ENCODE measurements at regions not wholly inside any gene's neighbourhood (a gene's known extent, or its start where the extent isn't known, plus 50 kb on each side); places are given as distances from the start of the nearest gene placed in this dataset.

DNA sequence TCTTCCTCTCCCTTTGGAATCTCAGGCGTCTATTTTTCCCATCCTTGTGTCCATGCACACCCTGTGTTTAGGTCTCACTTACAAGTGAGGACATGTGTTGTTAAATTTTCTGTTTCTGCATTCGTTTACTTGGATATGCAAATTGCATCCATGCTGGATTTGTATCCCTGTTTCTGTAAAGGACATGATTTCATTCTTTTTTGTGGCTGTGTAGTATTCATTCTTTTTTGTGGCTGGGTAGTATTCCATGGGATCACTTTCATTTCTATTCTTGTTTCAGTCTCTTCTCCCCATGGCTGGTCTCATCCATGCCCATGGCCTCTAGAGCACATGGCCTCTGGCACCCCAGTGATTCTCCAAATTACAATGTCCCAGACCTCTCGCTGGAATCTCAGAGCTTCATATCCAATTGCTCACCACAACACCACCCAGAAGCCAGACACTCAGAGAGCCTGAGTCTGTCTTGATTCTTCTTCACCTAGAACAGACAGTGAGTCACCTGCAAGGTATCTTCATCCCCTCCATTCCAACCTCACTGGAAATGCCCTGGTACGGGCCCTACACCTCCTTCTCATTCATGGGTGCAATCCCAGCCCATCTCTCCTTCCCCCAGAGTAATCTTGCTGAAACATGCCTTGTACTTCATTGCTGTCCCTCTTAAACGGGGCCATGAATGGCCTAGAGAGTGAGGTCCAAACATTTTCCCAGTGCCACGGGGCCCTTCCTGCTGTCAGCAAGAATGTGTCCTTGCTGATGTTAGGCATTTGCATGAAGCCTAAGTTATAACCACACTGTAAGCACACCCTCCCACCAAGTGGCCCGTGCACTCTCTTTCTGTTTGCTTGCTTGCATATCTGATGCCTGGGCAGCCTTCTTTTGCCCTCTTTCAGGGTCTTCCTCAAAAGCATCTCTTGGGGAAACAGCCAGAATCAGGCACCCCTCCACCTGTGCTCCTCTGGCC lies 476.2 kb upstream of the TSHZ3 start:
- no peaks in the 10 kb centered on the region for H3K9me3 ChIP-seq
- H3K36me3 ChIP-seq, result no peaks in the 10 kb centered on the region
- no peak overlapping the region for H3K4me3 ChIP-seq
- no peaks in the 10 kb centered on the region for H3K27me3 ChIP-seq
- TF ChIP-seq CTCF (IDR thresholded peaks at IDR 0.05), result no peak
- intact Hi-C loops (cut with DNase I), result no loop called here
- no peaks in the 10 kb centered on the region for H3K4me1 ChIP-seq
- H3K9ac ChIP-seq (ENCODE audit: low read depth in 2 of 2, low read length in 2 of 2), result no peak overlapping the region
- DNase-seq, result no peak
- H3K27ac ChIP-seq, result no peak overlapping the region

DNA sequence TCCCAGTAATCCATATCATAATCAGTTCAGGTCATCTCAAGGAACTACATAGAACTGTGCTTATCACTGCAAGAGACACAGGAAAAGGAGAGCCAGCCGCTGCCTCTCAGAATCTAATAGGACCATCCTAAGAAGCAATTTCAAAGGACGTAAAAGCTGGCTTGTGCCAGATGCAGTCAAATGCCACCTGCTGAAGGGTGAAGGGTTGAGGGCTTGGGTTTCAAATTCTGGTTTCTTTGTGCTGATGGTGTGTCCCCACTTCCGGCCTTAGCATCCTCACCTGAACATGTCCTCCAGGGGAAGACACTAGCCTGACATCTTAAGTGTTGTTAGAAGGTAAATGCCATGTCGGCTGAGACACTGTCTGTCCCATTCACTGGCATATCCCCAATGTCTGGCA lies 477.1 kb upstream of the TSHZ3 start:
- TF ChIP-seq CTCF (IDR thresholded peaks at IDR 0.05), result no peak
- Histone ChIP-seq H3K9me3 (no peaks in the 10 kb centered on the region), H3K4me1 (no peaks in the 10 kb centered on the region), H3K36me3 (no peaks in the 10 kb centered on the region), H3K9ac (ENCODE audit: low read depth in 2 of 2, low read length in 2 of 2) (no peak overlapping the region), H3K4me3 (no peak overlapping the region), H3K27ac (no peak overlapping the region), H3K27me3 (no peaks in the 10 kb centered on the region)
- no peak for DNase-seq
- intact Hi-C loops (cut with DNase I), result no loop called here

DNA sequence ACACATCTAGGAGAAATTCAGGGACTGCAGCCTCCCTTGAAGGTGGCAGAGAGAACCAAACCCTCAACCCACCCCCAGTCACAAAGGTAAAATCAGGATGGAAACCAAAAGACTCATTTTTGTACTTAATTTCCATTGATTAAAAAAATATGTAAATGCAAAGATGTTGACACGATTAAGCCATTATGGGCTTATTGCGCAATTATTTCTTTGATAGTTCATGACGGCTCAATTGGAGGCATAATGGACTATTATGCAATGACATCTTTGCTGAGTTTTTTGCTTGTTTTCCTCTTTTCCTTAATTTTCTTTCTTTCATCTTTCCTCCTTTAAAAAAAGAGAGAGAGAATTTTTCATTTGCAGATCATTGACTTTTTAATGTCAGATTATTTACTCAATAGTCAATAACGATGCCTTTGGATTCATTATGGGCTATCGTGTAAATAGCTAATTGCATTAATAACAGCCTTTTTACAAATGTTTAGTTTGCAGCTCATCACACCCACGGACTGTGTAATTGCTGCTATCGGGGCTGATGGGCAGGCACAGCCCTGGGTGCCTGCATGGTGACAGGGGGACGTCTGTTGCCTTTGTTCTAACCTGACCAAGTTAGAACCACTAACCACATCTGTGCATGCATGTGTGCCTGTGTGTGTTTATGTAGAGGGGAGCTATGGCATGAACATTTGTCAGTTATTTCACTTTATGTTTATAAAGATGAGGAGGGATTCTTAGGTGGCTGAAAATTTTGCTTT lies 482.4 kb upstream of the TSHZ3 start:
- DNase-seq, result no peak
- intact Hi-C loops (cut with DNase I), result no loop called here
- H3K9ac ChIP-seq (ENCODE audit: low read depth in 2 of 2, low read length in 2 of 2), result no peak overlapping the region

GRCh38 chr19:31832176-31832548 lies 482.9 kb upstream of the TSHZ3 start:
- Histone ChIP-seq H3K36me3 (no peaks in the 10 kb centered on the region), H3K4me1 (no peaks in the 10 kb centered on the region), H3K27ac (no peak overlapping the region), H3K9ac (ENCODE audit: low read depth in 2 of 2, low read length in 2 of 2) (no peak overlapping the region), H3K27me3 (no peaks in the 10 kb centered on the region), H3K9me3 (no peaks in the 10 kb centered on the region), H3K4me3 (no peak overlapping the region)
- intact Hi-C loops (cut with DNase I), result no loop called here
- no peak for TF ChIP-seq CTCF (IDR thresholded peaks at IDR 0.05)
- DNase-seq, result no peak

More for the DNA sequence above, 482.4 kb upstream of the TSHZ3 start:
- Histone ChIP-seq H3K36me3 (no peaks in the 10 kb centered on the region), H3K27ac (no peak overlapping the region), H3K27me3 (no peaks in the 10 kb centered on the region), H3K4me1 (no peaks in the 10 kb centered on the region), H3K9me3 (no peaks in the 10 kb centered on the region), H3K4me3 (no peak overlapping the region)
- TF ChIP-seq CTCF (IDR thresholded peaks at IDR 0.05), result no peak

GRCh38 chr19:31834070-31834469 lies 484.8 kb upstream of the TSHZ3 start:
- Histone ChIP-seq H3K27me3 (no peaks in the 10 kb centered on the region), H3K9ac (ENCODE audit: low read depth in 2 of 2, low read length in 2 of 2) (no peak overlapping the region), H3K27ac (no peak overlapping the region), H3K9me3 (no peaks in the 10 kb centered on the region), H3K4me3 (no peak overlapping the region), H3K4me1 (no peaks in the 10 kb centered on the region), H3K36me3 (no peaks in the 10 kb centered on the region)
- intact Hi-C loops (cut with DNase I), result no loop called here
- DNase-seq, result no peak
- TF ChIP-seq CTCF (IDR thresholded peaks at IDR 0.05), result no peak
